OCI-LY3 (cell line): ENCODE measurements at regions not wholly inside any gene's neighbourhood (a gene's known extent, or its start where the extent isn't known, plus 50 kb on each side); places are given as distances from the start of the nearest gene placed in this dataset.

Experiments used
- CTCF ChIP-seq: fragments of 200-600, 300-600 bp; sonication (generic); IDR thresholded peaks from 2 replicates; pipeline ENCODE4 v1.5.1; 2014; ENCODE audit warnings: antibody characterized with exemption, low read length, low read depth
- EZH2phosphoT487 ChIP-seq: fragments of 200-600 bp; shearing (Covaris generic); IDR thresholded peaks from 2 replicates; pipeline ENCODE4 v1.6.1; 2018; ENCODE audit warnings: antibody characterized with exemption, mixed run types, low read depth

GRCh38 chr2:56008661-56009431 lies 85.3 kb upstream of the EFEMP1 start:
- TF ChIP-seq CTCF, result no peak
- no peak for TF ChIP-seq EZH2phosphoT487
